Upper lobe of left lung (tissue), 6 donors: ENCODE measurements at regions not wholly inside any gene's neighbourhood (a gene's known extent, or its start where the extent isn't known, plus 50 kb on each side); places are given as distances from the start of the nearest gene placed in this dataset.

Experiments
- ATAC-seq, 2 donors: fragments of 200-7000 bp; cut with Tn5 transposase; one replicate each; pipeline ENCODE4 v1.9.1; 2022; ENCODE audit warnings: mild to moderate bottlenecking in 2 of 2, moderate library complexity in 2 of 2; ENCODE audit not compliant: low FRiP score in 2 of 2
- DNase-seq, 2 donors: peaks; one replicate each; pipeline ENCODE4 v3.0.0-alpha.2; 2019 to 2020
- H3K27ac ChIP-seq, 4 donors: fragments of 200-600 bp; sonication (generic); one replicate each; pipeline ENCODE4 v1.5.1; 2016 to 2019
- H3K27me3 ChIP-seq, 4 donors: fragments of 200-600 bp; sonication (generic); one replicate each; pipeline ENCODE4 v1.5.1; 2017 to 2019
- H3K36me3 ChIP-seq, 4 donors: fragments of 200-600 bp; sonication (generic); one replicate each; pipeline ENCODE4 v1.5.1; 2016 to 2019
- H3K4me1 ChIP-seq, 4 donors: fragments of 200-600 bp; sonication (generic); one replicate each; pipeline ENCODE4 v1.5.1; 2018 to 2019
- H3K4me3 ChIP-seq, 4 donors: fragments of 200-600 bp; sonication (generic); one replicate each; pipeline ENCODE4 v1.5.1; 2017 to 2019; ENCODE audit warnings: mild to moderate bottlenecking in 2 of 4, moderate library complexity in 1 of 4
- H3K9me3 ChIP-seq, 4 donors: fragments of 200-600 bp; sonication (generic); one replicate each; pipeline ENCODE4 v1.5.1; 2018 to 2019
- EP300 ChIP-seq, 4 donors: sonication (generic); formaldehyde crosslinking; IDR thresholded peaks; one replicate each; pipeline ENCODE4 v1.5.1; 2017; ENCODE audit warnings: antibody characterized with exemption in 4 of 4, control low read depth in 2 of 4
- POLR2A ChIP-seq, 4 donors: fragments of 450-650 bp; IDR thresholded peaks; one replicate each; pipeline ENCODE4 v1.5.1; 2016 to 2017; ENCODE audit warnings: antibody characterized with exemption in 4 of 4, mild to moderate bottlenecking in 2 of 4
- POLR2AphosphoS5 ChIP-seq, 2 donors: sonication (generic); formaldehyde crosslinking; IDR thresholded peaks; one replicate each; pipeline ENCODE4 v1.5.1; 2017; ENCODE audit warnings: antibody characterized with exemption in 2 of 2
- WGBS, 2 donors: methylation state at CpG; one replicate each; pipeline ENCODE4 v1.1.5; 2017 to 2018; 5-methylcytosine and 5-hydroxymethylcytosine counted together
- TF ChIP-seq, protein P1 (sequence below), 6 experiments: fragments of 450-650 bp in 4 of 6; fragments of 200-600 bp in 2 of 6; sonication (generic) in 2 of 6; IDR thresholded peaks; one replicate each; pipeline ENCODE4 v1.5.1; 2016 to 2019; ENCODE audit warnings: antibody characterized with exemption in 6 of 6
- donor health status: DM: no; HTN: no; CAD: no; lungs with moderate emphysema.
- donor health status: DM: no; HTN: yes; CAD: no; lungs with severe emphysema.

GRCh38 chr13:91165758-91166157, 181.7 kb upstream of the MIR17HG start:
- ATAC-seq, result no peak

GRCh38 chr13:91166714-91167511, 180.6 kb upstream of the MIR17HG start:
- Histone ChIP-seq H3K36me3 (no peaks in the 10 kb centered on the region), H3K4me1 (no peaks in the 10 kb centered on the region), H3K27ac (no peak overlapping the region), H3K9me3 (no peaks in the 10 kb centered on the region), H3K4me3 (no peak overlapping the region), H3K27me3 (no peaks in the 10 kb centered on the region)
- ATAC-seq, result no peak
- no peak for DNase-seq
- WGBS, 2 donors, result 94 to 97% methylated on average over 2 of the region's 2 CpGs
- no peak for TF ChIP-seq EP300 (IDR thresholded peaks at IDR 0.05)
- TF ChIP-seq, protein P1, sequence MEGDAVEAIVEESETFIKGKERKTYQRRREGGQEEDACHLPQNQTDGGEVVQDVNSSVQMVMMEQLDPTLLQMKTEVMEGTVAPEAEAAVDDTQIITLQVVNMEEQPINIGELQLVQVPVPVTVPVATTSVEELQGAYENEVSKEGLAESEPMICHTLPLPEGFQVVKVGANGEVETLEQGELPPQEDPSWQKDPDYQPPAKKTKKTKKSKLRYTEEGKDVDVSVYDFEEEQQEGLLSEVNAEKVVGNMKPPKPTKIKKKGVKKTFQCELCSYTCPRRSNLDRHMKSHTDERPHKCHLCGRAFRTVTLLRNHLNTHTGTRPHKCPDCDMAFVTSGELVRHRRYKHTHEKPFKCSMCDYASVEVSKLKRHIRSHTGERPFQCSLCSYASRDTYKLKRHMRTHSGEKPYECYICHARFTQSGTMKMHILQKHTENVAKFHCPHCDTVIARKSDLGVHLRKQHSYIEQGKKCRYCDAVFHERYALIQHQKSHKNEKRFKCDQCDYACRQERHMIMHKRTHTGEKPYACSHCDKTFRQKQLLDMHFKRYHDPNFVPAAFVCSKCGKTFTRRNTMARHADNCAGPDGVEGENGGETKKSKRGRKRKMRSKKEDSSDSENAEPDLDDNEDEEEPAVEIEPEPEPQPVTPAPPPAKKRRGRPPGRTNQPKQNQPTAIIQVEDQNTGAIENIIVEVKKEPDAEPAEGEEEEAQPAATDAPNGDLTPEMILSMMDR (IDR thresholded peaks at IDR 0.05), result no peak
- no peak for TF ChIP-seq POLR2AphosphoS5 (IDR thresholded peaks at IDR 0.05)
- TF ChIP-seq POLR2A (IDR thresholded peaks at IDR 0.05), result no peak

More at GRCh38 chr13:91165758-91166157, 181.7 kb upstream of the MIR17HG start:
- 96 to 97% methylated on average over 3 of the region's 3 CpGs for WGBS, 2 donors
- H3K27ac ChIP-seq, result no peak overlapping the region
- H3K9me3 ChIP-seq, result no peaks in the 10 kb centered on the region
- H3K4me3 ChIP-seq, result no peak overlapping the region
- TF ChIP-seq EP300 (IDR thresholded peaks at IDR 0.05) (no peak), POLR2A (IDR thresholded peaks at IDR 0.05) (no peak), POLR2AphosphoS5 (IDR thresholded peaks at IDR 0.05) (no peak)
- TF ChIP-seq, protein P1 (IDR thresholded peaks at IDR 0.05), result no peak
- H3K4me1 ChIP-seq, result no peaks in the 10 kb centered on the region
- no peak for DNase-seq
- H3K27me3 ChIP-seq, result no peaks in the 10 kb centered on the region
- no peaks in the 10 kb centered on the region for H3K36me3 ChIP-seq

DNA sequence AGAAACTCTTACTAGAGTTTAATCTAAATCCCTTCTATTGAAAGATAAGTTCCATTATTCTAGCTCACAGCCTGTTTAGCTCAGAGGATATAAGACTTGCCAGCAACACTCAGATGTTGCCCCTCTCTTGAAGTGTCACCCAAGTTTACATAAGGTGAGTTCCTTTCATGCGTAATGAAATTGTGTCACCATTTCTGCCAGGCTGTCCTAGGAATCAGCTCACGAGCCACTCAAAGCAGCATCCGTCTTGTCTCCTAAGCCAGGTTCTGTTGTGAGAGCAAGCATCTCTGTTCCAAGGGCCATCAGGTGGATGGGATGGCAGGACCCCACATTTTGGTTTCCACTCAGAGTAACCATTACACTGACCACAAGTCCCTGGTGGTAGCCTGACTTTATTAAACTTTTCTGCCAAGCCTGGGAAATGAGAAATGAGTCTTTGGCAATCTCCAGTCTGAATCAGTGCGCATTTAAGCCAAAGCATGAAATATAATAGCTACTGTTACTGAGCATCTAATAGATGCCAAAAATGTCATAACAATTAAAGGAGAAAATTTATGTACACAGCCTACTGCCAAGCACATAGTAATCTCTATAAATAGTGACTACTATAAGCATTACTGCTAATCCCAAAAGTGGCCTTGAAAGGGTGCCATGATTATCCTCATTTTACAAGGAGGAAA, 179.6 kb upstream of the MIR17HG start:
- Histone ChIP-seq H3K27me3 (no peaks in the 10 kb centered on the region), H3K36me3 (no peaks in the 10 kb centered on the region), H3K27ac (no peak overlapping the region), H3K4me1 (no peaks in the 10 kb centered on the region), H3K4me3 (no peak overlapping the region), H3K9me3 (no peaks in the 10 kb centered on the region)
- ATAC-seq, result no peak
- WGBS, 2 donors, result 72 to 76% methylated on average over 4 of the region's 4 CpGs
- TF ChIP-seq POLR2AphosphoS5 (IDR thresholded peaks at IDR 0.05) (no peak), POLR2A (IDR thresholded peaks at IDR 0.05) (no peak), EP300 (IDR thresholded peaks at IDR 0.05) (no peak)
- TF ChIP-seq, protein P1 (IDR thresholded peaks at IDR 0.05), result no peak
- no peak for DNase-seq

GRCh38 chr13:91168386-91168711, 179.1 kb upstream of the MIR17HG start:
- Histone ChIP-seq H3K4me3 (no peak overlapping the region), H3K4me1 (no peaks in the 10 kb centered on the region), H3K9me3 (no peaks in the 10 kb centered on the region), H3K27me3 (no peaks in the 10 kb centered on the region), H3K27ac (no peak overlapping the region), H3K36me3 (no peaks in the 10 kb centered on the region)
- DNase-seq (no peak), ATAC-seq (no peak)
- 41 to 55% methylated on average over 4 of the region's 4 CpGs for WGBS, 2 donors
- TF ChIP-seq, protein P1 (IDR thresholded peaks at IDR 0.05), result no peak
- TF ChIP-seq POLR2AphosphoS5 (IDR thresholded peaks at IDR 0.05), result no peak
- TF ChIP-seq POLR2A (IDR thresholded peaks at IDR 0.05), result no peak
- TF ChIP-seq EP300 (IDR thresholded peaks at IDR 0.05), result no peak
